Activated naive CD8-positive, alpha-beta T cell (primary cell): ENCODE measurements at regions not wholly inside any gene's neighbourhood (a gene's known extent, or its start where the extent isn't known, plus 50 kb on each side); places are given as distances from the start of the nearest gene placed in this dataset.
A peak's percentile ranks its signal among the peaks of the same experiment; 100 is the strongest.

Source experiments
- H3K27ac Mint-ChIP-seq: one replicate; pipeline ENCODE4 v1.8.0; 2021; ENCODE audit warnings: mixed read lengths
- H3K27me3 Mint-ChIP-seq: one replicate; pipeline ENCODE4 v1.8.0; 2021; ENCODE audit warnings: mixed read lengths
- H3K36me3 Mint-ChIP-seq: one replicate; pipeline ENCODE4 v1.8.0; 2021; ENCODE audit warnings: mixed read lengths
- H3K4me1 Mint-ChIP-seq: one replicate; pipeline ENCODE4 v1.8.0; 2021; ENCODE audit warnings: low read depth, mixed read lengths
- H3K4me3 Mint-ChIP-seq: one replicate; pipeline ENCODE4 v1.8.0; 2021; ENCODE audit warnings: mild to moderate bottlenecking, mixed read lengths
- H3K9me3 Mint-ChIP-seq: one replicate; pipeline ENCODE4 v1.8.0; 2021; ENCODE audit warnings: low read depth, mixed read lengths

- Mint-ChIP-seq H3K27ac (no peak overlapping the region), H3K36me3 (no peaks in the 10 kb centered on the region), H3K9me3 (no peaks in the 10 kb centered on the region), H3K27me3 (no peaks in the 10 kb centered on the region), H3K4me1 (peaks cover 51% of the 10 kb centered on the region), H3K4me3 (no peak overlapping the region)
Measured at GRCh38 chr10:129041916-129042315, 425.1 kb upstream of the MGMT start.

DNA sequence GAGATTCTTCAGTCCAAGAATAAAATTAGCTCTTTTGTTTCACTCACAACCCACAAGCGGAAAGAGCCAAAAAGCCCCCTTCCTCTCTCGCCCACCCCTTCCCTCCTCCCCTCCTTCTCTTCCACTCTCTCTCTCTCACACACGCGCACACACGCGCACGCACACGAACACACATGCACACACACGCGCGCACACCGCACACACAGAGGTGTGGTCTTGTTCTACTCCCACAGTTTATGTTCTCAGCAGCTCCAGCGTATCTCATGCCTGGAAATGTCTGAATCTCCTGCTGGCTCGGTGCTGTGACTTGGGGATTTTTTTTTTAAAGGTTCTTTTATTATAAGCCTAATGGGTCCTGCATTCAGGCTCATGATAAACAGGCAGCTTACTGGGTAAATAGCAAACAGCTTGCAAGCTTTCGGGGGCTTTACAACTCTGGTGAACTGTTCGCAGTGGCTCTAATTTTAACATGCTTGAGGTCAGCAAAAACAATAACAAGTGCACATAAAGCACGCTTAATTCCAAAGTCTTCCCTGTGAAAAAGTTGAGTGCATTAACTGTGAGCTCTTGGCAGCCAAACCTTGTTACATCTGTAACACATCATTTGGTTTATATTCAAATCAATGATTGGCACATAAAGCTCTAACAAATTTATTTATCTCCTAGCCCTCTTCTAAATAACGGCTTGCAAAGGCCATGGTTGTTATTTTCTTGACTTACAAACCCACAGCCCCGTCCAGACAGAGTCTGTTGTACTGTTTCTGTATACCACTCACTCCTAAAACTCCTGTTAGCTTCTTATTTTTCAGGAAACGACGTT is 424.1 kb upstream of the MGMT start:
- Mint-ChIP-seq H3K36me3 (no peaks in the 10 kb centered on the region), H3K4me1 (peaks cover 43% of the 10 kb centered on the region), H3K27ac (peak overlapping the region; percentile 23), H3K9me3 (no peaks in the 10 kb centered on the region), H3K4me3 (peak overlapping the region; percentile 80), H3K27me3 (no peaks in the 10 kb centered on the region)

DNA sequence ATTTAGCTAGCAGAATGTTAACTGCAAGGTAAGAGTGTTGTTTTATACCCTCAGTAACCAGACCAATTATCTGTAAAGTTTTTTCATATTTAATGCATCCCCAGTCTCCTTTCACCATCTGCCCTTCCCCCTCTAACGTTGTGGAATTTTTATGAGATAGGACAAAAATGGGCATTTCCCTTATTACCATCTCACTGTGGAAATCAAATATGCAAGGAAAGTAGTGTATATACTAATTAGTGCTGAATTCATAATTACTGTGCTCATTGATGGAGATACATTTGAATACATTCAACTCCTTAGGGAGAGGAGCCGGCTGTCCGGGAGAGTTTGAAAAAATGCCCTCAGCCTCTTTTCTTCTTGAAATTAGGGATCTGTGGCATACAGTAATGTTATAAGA is 423.4 kb upstream of the MGMT start:
- no peak overlapping the region for H3K4me3 Mint-ChIP-seq
- H3K27me3 Mint-ChIP-seq = no peaks in the 10 kb centered on the region
- H3K4me1 Mint-ChIP-seq = peaks cover 35% of the 10 kb centered on the region
- H3K27ac Mint-ChIP-seq = no peak overlapping the region
- H3K36me3 Mint-ChIP-seq = no peaks in the 10 kb centered on the region
- no peaks in the 10 kb centered on the region for H3K9me3 Mint-ChIP-seq

GRCh38 chr10:129045599-129045998 is 421.4 kb upstream of the MGMT start:
- Mint-ChIP-seq H3K27me3 (no peaks in the 10 kb centered on the region), H3K9me3 (no peaks in the 10 kb centered on the region), H3K36me3 (no peaks in the 10 kb centered on the region), H3K4me1 (peaks cover 20% of the 10 kb centered on the region), H3K27ac (no peak overlapping the region), H3K4me3 (no peak overlapping the region)

- Mint-ChIP-seq H3K4me3 (no peak overlapping the region), H3K36me3 (no peaks in the 10 kb centered on the region), H3K27me3 (no peaks in the 10 kb centered on the region), H3K9me3 (no peaks in the 10 kb centered on the region), H3K27ac (no peak overlapping the region), H3K4me1 (peaks cover 20% of the 10 kb centered on the region)
Measured at GRCh38 chr10:129046065-129046681, 420.9 kb upstream of the MGMT start.

DNA sequence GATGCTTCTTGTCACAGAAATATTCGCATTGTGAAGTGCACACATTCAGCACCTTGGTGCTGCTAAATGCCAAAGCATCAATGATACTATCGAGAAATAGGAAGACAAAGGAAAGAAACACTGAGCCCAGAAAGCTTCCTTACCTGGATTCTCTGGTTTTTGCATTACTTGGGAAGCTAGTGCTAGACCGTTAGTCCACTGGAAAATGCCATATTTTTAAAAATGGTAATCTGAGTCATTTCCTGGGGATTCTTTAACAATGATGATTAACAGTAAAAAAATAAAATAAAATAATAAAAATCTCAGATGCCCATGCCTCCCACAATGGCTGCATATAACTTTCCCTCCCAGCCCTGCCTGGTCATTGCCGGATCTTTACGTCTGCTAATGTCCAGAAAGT is 420.1 kb upstream of the MGMT start:
- no peak overlapping the region for H3K27ac Mint-ChIP-seq
- peaks cover 15% of the 10 kb centered on the region for H3K4me1 Mint-ChIP-seq
- H3K4me3 Mint-ChIP-seq = no peak overlapping the region
- H3K9me3 Mint-ChIP-seq = no peaks in the 10 kb centered on the region
- no peaks in the 10 kb centered on the region for H3K27me3 Mint-ChIP-seq
- H3K36me3 Mint-ChIP-seq = no peaks in the 10 kb centered on the region

DNA sequence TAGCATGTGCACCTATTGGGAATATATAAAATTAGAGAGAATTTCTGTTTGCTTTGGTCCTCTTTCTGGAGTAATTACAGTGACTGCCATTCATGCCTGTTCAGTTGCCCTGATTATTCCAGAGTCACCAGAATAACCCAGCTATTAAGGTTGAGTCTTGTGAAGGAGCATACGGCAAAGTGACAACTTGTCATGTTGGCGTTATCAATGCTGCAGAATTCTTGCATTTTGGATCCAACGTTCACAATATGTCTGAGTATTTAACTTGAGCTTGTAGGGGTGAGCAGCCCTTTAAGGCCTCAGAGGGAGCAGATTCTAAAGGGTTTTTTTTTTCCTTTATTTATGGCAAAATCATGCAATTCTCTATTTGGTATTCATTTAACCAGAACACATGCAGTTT is 419.4 kb upstream of the MGMT start:
- no peaks in the 10 kb centered on the region for H3K27me3 Mint-ChIP-seq
- no peaks in the 10 kb centered on the region for H3K36me3 Mint-ChIP-seq
- H3K4me1 Mint-ChIP-seq = peaks cover 11% of the 10 kb centered on the region
- no peak overlapping the region for H3K27ac Mint-ChIP-seq
- H3K4me3 Mint-ChIP-seq = no peak overlapping the region
- H3K9me3 Mint-ChIP-seq = no peaks in the 10 kb centered on the region

DNA sequence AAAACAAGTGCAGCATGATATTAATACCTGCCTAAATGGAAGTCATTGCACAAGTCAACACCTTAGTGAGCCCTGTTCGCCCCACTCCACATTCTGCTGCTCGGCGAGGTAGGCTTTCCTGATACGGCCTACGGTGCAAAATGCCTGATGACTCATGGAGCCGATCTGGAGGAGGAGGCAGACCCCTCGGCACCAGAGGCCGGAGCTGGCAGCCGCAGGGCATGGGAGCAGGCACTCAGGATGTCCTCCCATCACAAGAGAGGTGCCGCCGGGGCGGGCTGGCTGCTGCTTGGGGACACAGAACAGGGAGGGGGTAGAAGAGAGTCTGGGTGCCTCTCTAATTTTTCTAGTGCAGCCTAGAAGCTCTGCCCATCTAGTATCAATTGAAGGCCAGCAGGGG is 418.5 kb upstream of the MGMT start:
- Mint-ChIP-seq H3K27me3 (no peaks in the 10 kb centered on the region), H3K9me3 (no peaks in the 10 kb centered on the region), H3K27ac (no peak overlapping the region), H3K36me3 (no peaks in the 10 kb centered on the region), H3K4me3 (no peak overlapping the region), H3K4me1 (peaks cover 3% of the 10 kb centered on the region)

- no peak overlapping the region for H3K27ac Mint-ChIP-seq
Measured at GRCh38 chr10:129049501-129049900, 417.5 kb upstream of the MGMT start.

GRCh38 chr10:129055225-129055624 is 411.8 kb upstream of the MGMT start:
- Mint-ChIP-seq H3K27me3 (no peaks in the 10 kb centered on the region), H3K4me3 (no peak overlapping the region), H3K9me3 (no peaks in the 10 kb centered on the region), H3K36me3 (no peaks in the 10 kb centered on the region), H3K4me1 (peaks cover 40% of the 10 kb centered on the region), H3K27ac (no peak overlapping the region)

More at GRCh38 chr10:129049501-129049900, 417.5 kb upstream of the MGMT start:
- H3K9me3 Mint-ChIP-seq = no peaks in the 10 kb centered on the region
- H3K27me3 Mint-ChIP-seq = no peaks in the 10 kb centered on the region
- H3K4me3 Mint-ChIP-seq = no peak overlapping the region
- no peaks in the 10 kb centered on the region for H3K4me1 Mint-ChIP-seq
- no peaks in the 10 kb centered on the region for H3K36me3 Mint-ChIP-seq

DNA sequence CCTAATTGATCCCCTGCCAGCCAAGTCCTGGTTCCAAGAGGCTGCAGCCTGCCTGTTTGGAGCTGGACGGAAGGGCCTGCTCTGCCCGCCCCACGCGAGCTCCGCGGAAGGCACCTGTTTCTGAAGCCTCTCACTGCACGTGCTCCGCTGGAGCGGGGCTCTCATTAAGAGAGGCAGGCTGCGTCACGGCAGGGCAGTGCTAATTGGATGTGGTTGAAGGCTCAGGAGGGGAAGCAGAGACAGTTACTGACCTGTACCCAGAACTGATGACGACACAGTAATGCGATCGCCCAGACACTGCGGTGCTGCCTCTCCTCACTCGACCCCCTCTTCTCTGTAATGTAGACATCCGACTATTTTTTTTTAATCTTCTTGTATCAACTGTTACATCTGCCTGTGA is 411.1 kb upstream of the MGMT start:
- H3K27me3 Mint-ChIP-seq = no peaks in the 10 kb centered on the region
- peaks cover 46% of the 10 kb centered on the region for H3K4me1 Mint-ChIP-seq
- H3K4me3 Mint-ChIP-seq = no peak overlapping the region

GRCh38 chr10:129056734-129057689 is 410.0 kb upstream of the MGMT start:
- Mint-ChIP-seq H3K36me3 (no peaks in the 10 kb centered on the region), H3K4me1 (peaks cover 46% of the 10 kb centered on the region), H3K4me3 (peak overlapping the region; percentile 72), H3K27ac (no peak overlapping the region), H3K9me3 (no peaks in the 10 kb centered on the region), H3K27me3 (no peaks in the 10 kb centered on the region)

More for the DNA sequence above, 411.1 kb upstream of the MGMT start:
- no peak overlapping the region for H3K27ac Mint-ChIP-seq
- no peaks in the 10 kb centered on the region for H3K9me3 Mint-ChIP-seq
- H3K36me3 Mint-ChIP-seq = no peaks in the 10 kb centered on the region

DNA sequence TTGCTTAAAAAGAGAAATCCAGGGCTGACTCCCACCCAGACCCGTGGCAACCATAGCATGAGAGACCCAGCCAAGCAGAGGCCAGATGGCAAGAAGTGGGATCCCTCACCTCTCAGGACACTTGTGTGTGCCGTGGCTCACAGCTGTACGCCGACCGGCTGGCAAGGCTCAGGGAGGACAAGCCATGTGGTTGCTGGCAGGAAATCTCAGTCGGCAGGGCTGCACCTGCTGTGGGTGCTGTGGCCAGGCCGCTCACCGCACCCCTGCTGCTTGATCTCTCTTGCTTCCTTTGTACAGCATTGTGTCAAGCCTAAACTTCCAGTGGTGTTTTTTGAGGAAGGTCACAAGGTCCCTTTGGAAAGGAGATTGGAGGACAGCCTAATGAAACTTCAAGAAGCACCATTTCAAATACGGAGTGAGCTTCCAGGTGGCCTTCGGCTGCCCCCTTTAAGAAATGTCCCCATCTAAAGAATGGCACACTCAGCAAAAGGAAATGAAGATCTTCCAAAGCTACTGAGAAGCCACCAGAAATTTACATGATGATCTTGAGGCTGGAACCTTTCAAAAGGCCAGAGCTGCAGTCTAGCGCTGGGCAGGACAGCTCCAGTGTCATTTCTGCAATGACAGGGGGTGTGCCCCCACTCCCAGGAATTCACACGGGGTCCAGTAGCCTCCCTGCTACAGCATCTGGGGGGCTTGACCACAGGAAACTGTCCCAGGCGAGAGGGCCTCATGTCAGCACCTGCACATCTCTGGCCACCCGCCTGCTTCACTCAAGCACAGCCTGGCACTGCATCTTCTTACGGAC is 409.0 kb upstream of the MGMT start:
- H3K27me3 Mint-ChIP-seq = no peaks in the 10 kb centered on the region
- H3K4me3 Mint-ChIP-seq = peak overlapping the region; percentile 72
- no peaks in the 10 kb centered on the region for H3K36me3 Mint-ChIP-seq
- peaks cover 46% of the 10 kb centered on the region for H3K4me1 Mint-ChIP-seq
- H3K27ac Mint-ChIP-seq = peak overlapping the region; percentile 59
- H3K9me3 Mint-ChIP-seq = no peaks in the 10 kb centered on the region

DNA sequence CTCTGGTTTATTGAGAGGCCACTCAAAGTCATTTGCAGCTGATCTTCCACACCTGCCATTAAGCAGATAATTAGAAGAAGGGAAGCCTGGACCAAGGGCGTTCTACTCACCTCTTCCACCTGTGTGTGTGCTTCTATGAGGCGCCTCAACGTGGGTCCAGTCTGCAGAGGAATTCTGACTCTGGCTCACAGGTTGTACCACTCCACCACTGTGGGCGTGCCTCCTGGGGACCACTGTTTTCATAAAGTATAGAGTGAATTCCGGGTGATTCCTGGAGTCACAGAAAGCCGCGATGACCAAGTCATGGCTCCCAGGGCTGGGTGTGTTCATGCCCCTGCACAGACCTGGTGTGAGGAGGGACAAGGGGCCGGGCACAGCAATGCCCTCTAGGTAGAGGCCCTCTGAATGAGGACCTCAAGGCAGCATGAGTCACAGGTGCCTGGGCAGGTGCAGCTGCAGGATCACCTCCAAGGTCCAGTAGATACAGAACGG is 408.3 kb upstream of the MGMT start:
- peaks cover 46% of the 10 kb centered on the region for H3K4me1 Mint-ChIP-seq
- no peak overlapping the region for H3K27ac Mint-ChIP-seq
- no peaks in the 10 kb centered on the region for H3K36me3 Mint-ChIP-seq
- no peak overlapping the region for H3K4me3 Mint-ChIP-seq
- no peaks in the 10 kb centered on the region for H3K9me3 Mint-ChIP-seq
- H3K27me3 Mint-ChIP-seq = no peaks in the 10 kb centered on the region
